SK-N-SH (cell line): ENCODE measurements at regions not wholly inside any gene's neighbourhood (a gene's known extent, or its start where the extent isn't known, plus 50 kb on each side); places are given as distances from the start of the nearest gene placed in this dataset.

Experiments
- CTCF ChIA-PET: fragments of 300-600, 350-600 bp; formaldehyde crosslinking; extraction: SDS; loops from one replicate; lab custom pipeline; 2021; lab: Yijun Ruan, JAX
- POLR2A ChIA-PET: fragments of 350-600 bp; sonication (Branson Sonifier 250); formaldehyde crosslinking; extraction: SDS; loops from one replicate; lab custom pipeline; 2020; ENCODE audit warnings: antibody characterized with exemption, inconsistent platforms; lab: Yijun Ruan, JAX
- DNase-seq: peaks from one replicate; pipeline ENCODE4 v3.0.0; 2012
- H2AFZ ChIP-seq: fragments of 200-600 bp; sonication (generic); 2 replicates; pipeline ENCODE4 v1.8.1; 2016; ENCODE audit warnings: antibody characterized with exemption, mild to moderate bottlenecking, low read depth
- H3F3A ChIP-seq: fragments of 200-600 bp; sonication (generic); replicated peaks from 2 replicates; pipeline ENCODE3; 2016; ENCODE audit warnings: antibody characterized with exemption, mild to moderate bottlenecking; ENCODE audit not compliant: insufficient read depth
- H3K27ac ChIP-seq, 2 experiments: fragments of 200-500 bp in 1 of 2; fragments of 200-600 bp in 1 of 2; sonication (Bioruptor generic) in 1 of 2; sonication (generic), shearing (Covaris generic) in 1 of 2; 2 replicates each; pipeline versions ENCODE4 v1.5.1 to v1.6.1; 2014 to 2016; ENCODE audit warnings: low read depth in 2 of 2, inconsistent platforms in 1 of 2, low read length in 1 of 2, mild to moderate bottlenecking in 1 of 2, mixed read lengths in 1 of 2
- H3K27me3 ChIP-seq: fragments of 200-600 bp; sonication (generic), shearing (Covaris generic); 2 replicates; pipeline ENCODE4 v1.6.1; 2016; ENCODE audit warnings: mixed run types; ENCODE audit not compliant: insufficient read depth
- H3K36me3 ChIP-seq, 2 experiments: fragments of 200-500 bp in 1 of 2; fragments of 200-600 bp in 1 of 2; sonication (Bioruptor generic) in 1 of 2; sonication (generic) in 1 of 2; replicated peaks in 1 of 2; 2 replicates each; pipeline versions ENCODE3 to v1.5.1; 2014 to 2016; ENCODE audit warnings: low read length in 1 of 2, mild to moderate bottlenecking in 1 of 2; ENCODE audit not compliant: insufficient read depth in 2 of 2, control insufficient read depth in 1 of 2
- H3K4me1 ChIP-seq, 2 experiments: fragments of 200-500 bp in 1 of 2; fragments of 200-600 bp in 1 of 2; sonication (Bioruptor generic) in 1 of 2; sonication (generic), shearing (Covaris generic) in 1 of 2; 2 replicates each; pipeline versions ENCODE4 v1.5.1 to v1.6.1; 2014 to 2016; ENCODE audit warnings: low read depth in 1 of 2, low read length in 1 of 2, mixed run types in 1 of 2; ENCODE audit not compliant: insufficient read depth in 2 of 2, control insufficient read depth in 1 of 2
- H3K4me2 ChIP-seq: fragments of 200-600 bp; sonication (generic), shearing (Covaris generic); 2 replicates; pipeline ENCODE4 v1.6.1; 2017; ENCODE audit warnings: mixed run types
- H3K4me3 ChIP-seq, 2 experiments: fragments of 200-500 bp in 1 of 2; fragments of 200-600 bp in 1 of 2; sonication (Bioruptor generic) in 1 of 2; sonication (generic), shearing (Covaris generic) in 1 of 2; 2 replicates each; pipeline versions ENCODE4 v1.5.1 to v1.8.1; 2014 to 2016; ENCODE audit warnings: low read depth in 2 of 2, inconsistent platforms in 1 of 2, low read length in 1 of 2, mild to moderate bottlenecking in 1 of 2, mixed read lengths in 1 of 2, moderate library complexity in 1 of 2
- H3K79me2 ChIP-seq: fragments of 200-600 bp; sonication (generic); 2 replicates; pipeline ENCODE4 v1.8.1; 2017; ENCODE audit warnings: mild to moderate bottlenecking; ENCODE audit not compliant: insufficient read depth
- H3K9ac ChIP-seq: fragments of 200-600 bp; sonication (generic); 2 replicates; pipeline ENCODE4 v1.6.1; 2017; ENCODE audit warnings: mixed run types
- H3K9me2 ChIP-seq: fragments of 200-600 bp; sonication (generic); 2 replicates; pipeline ENCODE4 v1.6.1; 2017; ENCODE audit warnings: mixed run types
- H3K9me3 ChIP-seq: fragments of 200-600 bp; sonication (generic); 2 replicates; pipeline ENCODE4 v1.6.1; 2017; ENCODE audit warnings: mixed run types, mild to moderate bottlenecking, moderate library complexity
- H4K20me1 ChIP-seq: fragments of 200-600 bp; sonication (generic); 2 replicates; pipeline ENCODE4 v1.6.1; 2017; ENCODE audit warnings: mild to moderate bottlenecking, mixed run types; ENCODE audit not compliant: insufficient read depth
- CHD2 ChIP-seq: fragments of 150-350 bp; IDR thresholded peaks from 2 replicates; pipeline ENCODE4 v1.6.1; 2018; ENCODE audit warnings: low read length; ENCODE audit not compliant: partially characterized antibody
- EP300 ChIP-seq, 2 experiments: IDR thresholded peaks; 2 replicates each; pipeline versions ENCODE4 v1.4.0 to v1.6.1; 2012; ENCODE audit warnings: borderline replicate concordance in 1 of 2, low read depth in 1 of 2, low read length in 1 of 2
- EZH2phosphoT487 ChIP-seq: fragments of 200-600 bp; sonication (generic); IDR thresholded peaks from 2 replicates; pipeline ENCODE4 v1.6.1; 2017; ENCODE audit warnings: low read depth, mixed run types, mild to moderate bottlenecking, antibody characterized with exemption, moderate library complexity, borderline replicate concordance
- FOXJ3 ChIP-seq: sonication (generic); formaldehyde crosslinking; IDR thresholded peaks from 2 replicates; pipeline ENCODE4 v1.5.1; 2020; ENCODE audit warnings: mild to moderate bottlenecking, missing genetic modification reagents
- FOXM1 ChIP-seq: IDR thresholded peaks from 2 replicates; pipeline ENCODE4 v1.4.0; 2012; ENCODE audit warnings: low read depth, mild to moderate bottlenecking
- GABPA ChIP-seq: IDR thresholded peaks from 2 replicates; pipeline ENCODE4 v1.4.0; 2012; ENCODE audit warnings: low read depth, mild to moderate bottlenecking
- JUND ChIP-seq: IDR thresholded peaks from 2 replicates; pipeline ENCODE4 v1.4.0; 2012
- MEF2A ChIP-seq: IDR thresholded peaks from 2 replicates; pipeline ENCODE4 v1.4.0; 2012; ENCODE audit warnings: low read depth, borderline replicate concordance
- MXI1 ChIP-seq: IDR thresholded peaks from 2 replicates; pipeline ENCODE4 v1.6.1; 2012; ENCODE audit warnings: mild to moderate bottlenecking, low read depth, low read length, improper control_type of control experiment
- NFIC ChIP-seq: IDR thresholded peaks from 2 replicates; pipeline ENCODE4 v1.4.0; 2012; ENCODE audit warnings: borderline replicate concordance
- NRF1 ChIP-seq: IDR thresholded peaks from 2 replicates; pipeline ENCODE4 v1.6.1; 2012; ENCODE audit warnings: low read depth, mild to moderate bottlenecking, low read length
- POLR2AphosphoS5 ChIP-seq: IDR thresholded peaks from 2 replicates; pipeline ENCODE4 v1.6.1; 2012; ENCODE audit warnings: low read depth, low read length
- RAD21 ChIP-seq: IDR thresholded peaks from 2 replicates; pipeline ENCODE4 v1.6.1; 2012; ENCODE audit warnings: mild to moderate bottlenecking, low read length
- RFX5 ChIP-seq: IDR thresholded peaks from 2 replicates; pipeline ENCODE4 v1.6.1; 2012; ENCODE audit warnings: mild to moderate bottlenecking, improper control_type of control experiment, low read length
- SMC3 ChIP-seq: IDR thresholded peaks from 2 replicates; pipeline ENCODE4 v1.6.1; 2012; ENCODE audit warnings: low read depth, low read length, improper control_type of control experiment
- TAF1 ChIP-seq: IDR thresholded peaks from 2 replicates; pipeline ENCODE4 v1.6.1; 2012; ENCODE audit warnings: low read depth, mild to moderate bottlenecking, low read length, moderate library complexity, borderline replicate concordance
- TCF12 ChIP-seq: IDR thresholded peaks from 2 replicates; pipeline ENCODE4 v1.4.0; 2012
- YY1 ChIP-seq: IDR thresholded peaks from 2 replicates; pipeline ENCODE4 v1.4.0; 2012; ENCODE audit warnings: low read depth, mild to moderate bottlenecking
- WGBS: methylation state at CpG from one replicate; pipeline ENCODE4 v1.1.6; 2017; ENCODE audit warnings: low lambda C conversion rate; 5-methylcytosine and 5-hydroxymethylcytosine counted together
- TF ChIP-seq, protein P1 (sequence below): IDR thresholded peaks from 2 replicates; pipeline ENCODE4; 2012
- TF ChIP-seq, protein P2 (sequence below): IDR thresholded peaks from 2 replicates; pipeline ENCODE4 v1.4.0; 2012; ENCODE audit warnings: low read depth, borderline replicate concordance
- TF ChIP-seq, protein P3 (sequence below): IDR thresholded peaks from 2 replicates; pipeline ENCODE4 v1.4.0; 2012; ENCODE audit warnings: low read depth, borderline replicate concordance

DNA sequence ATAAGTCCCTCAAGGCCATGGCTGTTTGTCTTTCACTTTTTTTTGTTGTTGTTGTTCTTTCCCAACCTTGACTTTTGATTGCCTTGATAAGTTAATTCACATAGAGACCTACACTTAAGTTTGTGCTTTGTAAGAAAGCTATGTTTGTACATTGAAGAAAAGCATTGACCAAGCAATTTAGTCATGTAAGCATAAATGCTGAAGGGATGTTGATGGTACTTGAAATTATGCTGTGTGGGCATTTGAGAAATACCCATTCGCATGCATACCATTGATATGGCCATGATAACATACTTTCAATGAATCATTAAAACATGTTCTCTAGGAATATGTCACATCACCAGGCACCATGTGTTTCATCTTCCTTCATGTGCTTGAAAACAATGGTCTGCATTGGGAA lies 803.7 kb upstream of the TMEM132C start:
- Histone ChIP-seq H3K4me3 (no peak overlapping the region), H3K27ac (no peak overlapping the region), H3K4me1 (no peaks in the 10 kb centered on the region), H3K4me2 (no peak overlapping the region), H2AFZ (no peak overlapping the region), H3F3A (no peaks in the 10 kb centered on the region), H3K36me3 (no peaks in the 10 kb centered on the region), H3K79me2 (no peaks in the 10 kb centered on the region), H3K27me3 (no peaks in the 10 kb centered on the region), H3K9ac (no peak overlapping the region), H3K9me3 (no peaks in the 10 kb centered on the region), H4K20me1 (no peaks in the 10 kb centered on the region), H3K9me2 (no peaks in the 10 kb centered on the region)
- 24% methylated on average over 1 of the region's 1 CpG for WGBS
- no peak for DNase-seq
- TF ChIP-seq, protein P1, sequence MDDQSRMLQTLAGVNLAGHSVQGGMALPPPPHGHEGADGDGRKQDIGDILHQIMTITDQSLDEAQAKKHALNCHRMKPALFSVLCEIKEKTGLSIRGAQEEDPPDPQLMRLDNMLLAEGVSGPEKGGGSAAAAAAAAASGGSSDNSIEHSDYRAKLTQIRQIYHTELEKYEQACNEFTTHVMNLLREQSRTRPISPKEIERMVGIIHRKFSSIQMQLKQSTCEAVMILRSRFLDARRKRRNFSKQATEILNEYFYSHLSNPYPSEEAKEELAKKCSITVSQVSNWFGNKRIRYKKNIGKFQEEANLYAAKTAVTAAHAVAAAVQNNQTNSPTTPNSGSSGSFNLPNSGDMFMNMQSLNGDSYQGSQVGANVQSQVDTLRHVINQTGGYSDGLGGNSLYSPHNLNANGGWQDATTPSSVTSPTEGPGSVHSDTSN, result no peak
- TF ChIP-seq JUND (no peak), RAD21 (no peak), NFIC (no peak)
- ChIA-PET CTCF (no interaction called here), POLR2A (no interaction called here)

DNA sequence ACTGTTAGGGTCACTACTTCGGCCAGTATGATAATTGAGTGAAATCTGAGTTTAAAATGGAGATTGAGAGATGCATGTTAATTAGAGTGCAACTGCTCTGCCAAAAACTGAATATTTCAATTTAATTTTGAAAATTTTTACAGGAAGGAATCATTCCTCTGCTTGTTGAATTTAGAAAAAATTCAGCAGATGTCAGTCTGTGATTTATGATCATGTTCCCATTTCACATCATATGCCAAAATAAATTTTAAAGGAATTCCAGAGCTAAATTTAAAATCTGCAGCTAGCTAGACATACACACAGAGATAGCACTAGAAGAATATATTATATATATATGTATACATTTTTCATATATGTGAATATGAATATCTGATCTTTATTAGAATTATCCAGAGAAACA lies 797.6 kb upstream of the TMEM132C start:
- Histone ChIP-seq H3K9me3 (no peaks in the 10 kb centered on the region), H3K4me1 (no peaks in the 10 kb centered on the region), H3K36me3 (no peaks in the 10 kb centered on the region), H3K79me2 (no peaks in the 10 kb centered on the region), H3K4me2 (no peak overlapping the region), H3K27me3 (no peaks in the 10 kb centered on the region), H3K4me3 (no peak overlapping the region)
- TF ChIP-seq POLR2AphosphoS5 (no peak), GABPA (no peak), FOXM1 (no peak), NRF1 (no peak), TCF12 (no peak), RFX5 (no peak), CHD2 (no peak)
- TF ChIP-seq, protein P2, sequence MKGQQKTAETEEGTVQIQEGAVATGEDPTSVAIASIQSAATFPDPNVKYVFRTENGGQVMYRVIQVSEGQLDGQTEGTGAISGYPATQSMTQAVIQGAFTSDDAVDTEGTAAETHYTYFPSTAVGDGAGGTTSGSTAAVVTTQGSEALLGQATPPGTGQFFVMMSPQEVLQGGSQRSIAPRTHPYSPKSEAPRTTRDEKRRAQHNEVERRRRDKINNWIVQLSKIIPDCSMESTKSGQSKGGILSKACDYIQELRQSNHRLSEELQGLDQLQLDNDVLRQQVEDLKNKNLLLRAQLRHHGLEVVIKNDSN, result no peak
- TF ChIP-seq, all 33 proteins: peak for 0
- H4K20me1 ChIP-seq, result no peaks in the 10 kb centered on the region
- no peak overlapping the region for H3K9ac ChIP-seq
- CTCF ChIA-PET, result no interaction called here
- no peak for DNase-seq
- H3K9me2 ChIP-seq, result no peaks in the 10 kb centered on the region
- H2AFZ ChIP-seq, result no peak overlapping the region
- no peak overlapping the region for H3K27ac ChIP-seq
- no peaks in the 10 kb centered on the region for H3F3A ChIP-seq
- POLR2A ChIA-PET, result no interaction called here
- WGBS, result 5% methylated on average over 1 of the region's 1 CpG

DNA sequence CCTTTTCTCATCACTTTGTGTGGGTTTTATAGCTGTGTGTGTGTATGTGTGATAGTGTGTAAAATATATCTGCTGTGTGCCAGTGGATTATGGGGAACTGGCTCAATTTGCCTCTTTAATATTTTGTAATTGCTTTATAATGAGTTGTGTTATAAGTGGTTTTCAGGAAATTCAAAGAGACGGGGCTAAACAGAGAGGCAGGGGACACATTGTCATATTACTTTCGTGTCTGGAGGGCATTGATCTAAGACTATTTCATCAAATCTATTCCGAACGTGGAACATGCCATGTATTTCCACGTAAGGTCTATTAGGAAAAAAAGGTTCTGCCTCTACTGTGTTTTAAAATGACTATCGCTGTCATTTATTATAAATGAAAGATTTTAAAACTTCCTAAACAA lies 793.2 kb upstream of the TMEM132C start:
- Histone ChIP-seq H3K9ac (no peak overlapping the region), H3K9me2 (no peaks in the 10 kb centered on the region), H3K27ac (no peak overlapping the region), H3K79me2 (no peaks in the 10 kb centered on the region), H3K4me1 (no peaks in the 10 kb centered on the region), H3K36me3 (no peaks in the 10 kb centered on the region), H3K27me3 (no peaks in the 10 kb centered on the region), H2AFZ (no peak overlapping the region), H3K9me3 (no peaks in the 10 kb centered on the region), H3F3A (no peaks in the 10 kb centered on the region), H3K4me3 (no peak overlapping the region), H4K20me1 (no peaks in the 10 kb centered on the region), H3K4me2 (no peak overlapping the region)
- CTCF ChIA-PET, result no interaction called here
- POLR2A ChIA-PET, result no interaction called here
- WGBS, result 23% methylated on average over 6 of the region's 6 CpGs
- DNase-seq, result no peak
- TF ChIP-seq EZH2phosphoT487 (no peak), MEF2A (no peak), POLR2AphosphoS5 (no peak), NFIC (no peak), FOXJ3 (CRISPR knock-in tag) (no peak), EP300 (IDR thresholded peaks at IDR 0.05; ENCODE audit: borderline replicate concordance in 1 of 2, low read depth in 1 of 2, low read length in 1 of 2) (no peak), YY1 (no peak), MXI1 (no peak), NRF1 (no peak), SMC3 (no peak), CHD2 (no peak), TAF1 (no peak)
- TF ChIP-seq, protein P3, sequence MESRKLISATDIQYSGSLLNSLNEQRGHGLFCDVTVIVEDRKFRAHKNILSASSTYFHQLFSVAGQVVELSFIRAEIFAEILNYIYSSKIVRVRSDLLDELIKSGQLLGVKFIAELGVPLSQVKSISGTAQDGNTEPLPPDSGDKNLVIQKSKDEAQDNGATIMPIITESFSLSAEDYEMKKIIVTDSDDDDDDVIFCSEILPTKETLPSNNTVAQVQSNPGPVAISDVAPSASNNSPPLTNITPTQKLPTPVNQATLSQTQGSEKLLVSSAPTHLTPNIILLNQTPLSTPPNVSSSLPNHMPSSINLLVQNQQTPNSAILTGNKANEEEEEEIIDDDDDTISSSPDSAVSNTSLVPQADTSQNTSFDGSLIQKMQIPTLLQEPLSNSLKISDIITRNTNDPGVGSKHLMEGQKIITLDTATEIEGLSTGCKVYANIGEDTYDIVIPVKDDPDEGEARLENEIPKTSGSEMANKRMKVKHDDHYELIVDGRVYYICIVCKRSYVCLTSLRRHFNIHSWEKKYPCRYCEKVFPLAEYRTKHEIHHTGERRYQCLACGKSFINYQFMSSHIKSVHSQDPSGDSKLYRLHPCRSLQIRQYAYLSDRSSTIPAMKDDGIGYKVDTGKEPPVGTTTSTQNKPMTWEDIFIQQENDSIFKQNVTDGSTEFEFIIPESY, result no peak
- TF ChIP-seq, protein P2, result no peak
